ENCODE measurements at regions not wholly inside any gene's neighbourhood (a gene's known extent, or its start where the extent isn't known, plus 50 kb on each side); places are given as distances from the start of the nearest gene placed in this dataset.

DNA sequence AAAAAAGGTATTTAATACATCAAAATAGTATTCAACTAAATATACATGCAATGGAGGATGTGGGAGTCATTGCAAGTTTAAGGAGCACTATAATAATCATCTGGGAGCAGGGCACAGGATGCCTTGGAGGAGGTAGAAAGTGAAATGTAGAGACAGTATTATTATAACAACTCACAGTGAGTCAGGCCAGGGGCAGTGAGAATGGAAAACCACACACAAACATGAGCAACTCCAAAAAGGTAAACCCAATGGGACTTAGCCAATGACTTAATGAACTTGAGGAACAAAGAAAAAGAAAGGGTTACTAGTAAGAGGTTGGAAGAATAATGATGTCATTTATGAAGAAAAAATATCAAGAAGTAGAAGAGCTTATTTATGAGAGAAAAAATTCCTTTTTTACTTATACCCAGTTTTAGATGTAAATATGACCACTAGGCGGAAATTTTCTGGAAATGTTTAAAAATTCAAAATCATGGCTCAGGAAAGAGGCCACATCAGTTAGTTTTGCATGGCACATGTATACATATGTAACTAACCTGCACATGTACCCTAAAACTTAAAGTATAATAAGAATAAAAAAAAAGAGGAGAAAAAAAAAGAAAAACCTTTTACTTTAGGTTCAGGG lies 389.3 kb downstream of the SUCLA2 start:
- H3K4me3 ChIP-seq = no peak overlapping the region
- no peaks in the 10 kb centered on the region for H3K27me3 ChIP-seq
- no peaks in the 10 kb centered on the region for H4K20me1 ChIP-seq (ENCODE audit: insufficient read depth, poor library complexity, severe bottlenecking)
- no peaks in the 10 kb centered on the region for H3K4me1 ChIP-seq (ENCODE audit: insufficient read depth)
- H3K4me2 ChIP-seq = no peak overlapping the region
- no peaks in the 10 kb centered on the region for H3K9me3 ChIP-seq (ENCODE audit: low read depth)
- no peak overlapping the region for H2AFZ ChIP-seq
- H3K79me2 ChIP-seq = no peaks in the 10 kb centered on the region
- no peaks in the 10 kb centered on the region for H3K9me2 ChIP-seq (replicated peaks; ENCODE audit: insufficient read depth)
- H3K36me3 ChIP-seq (replicated peaks; ENCODE audit: insufficient read depth, low read depth) = no peaks in the 10 kb centered on the region
- no peak for TF ChIP-seq EZH2 (IDR thresholded peaks at IDR 0.05; ENCODE audit: borderline replicate concordance)
- no peak for TF ChIP-seq EZH2phosphoT487 (IDR thresholded peaks at IDR 0.05; ENCODE audit: low read depth, severe bottlenecking, unreplicated experiment)
- TF ChIP-seq, protein P1, sequence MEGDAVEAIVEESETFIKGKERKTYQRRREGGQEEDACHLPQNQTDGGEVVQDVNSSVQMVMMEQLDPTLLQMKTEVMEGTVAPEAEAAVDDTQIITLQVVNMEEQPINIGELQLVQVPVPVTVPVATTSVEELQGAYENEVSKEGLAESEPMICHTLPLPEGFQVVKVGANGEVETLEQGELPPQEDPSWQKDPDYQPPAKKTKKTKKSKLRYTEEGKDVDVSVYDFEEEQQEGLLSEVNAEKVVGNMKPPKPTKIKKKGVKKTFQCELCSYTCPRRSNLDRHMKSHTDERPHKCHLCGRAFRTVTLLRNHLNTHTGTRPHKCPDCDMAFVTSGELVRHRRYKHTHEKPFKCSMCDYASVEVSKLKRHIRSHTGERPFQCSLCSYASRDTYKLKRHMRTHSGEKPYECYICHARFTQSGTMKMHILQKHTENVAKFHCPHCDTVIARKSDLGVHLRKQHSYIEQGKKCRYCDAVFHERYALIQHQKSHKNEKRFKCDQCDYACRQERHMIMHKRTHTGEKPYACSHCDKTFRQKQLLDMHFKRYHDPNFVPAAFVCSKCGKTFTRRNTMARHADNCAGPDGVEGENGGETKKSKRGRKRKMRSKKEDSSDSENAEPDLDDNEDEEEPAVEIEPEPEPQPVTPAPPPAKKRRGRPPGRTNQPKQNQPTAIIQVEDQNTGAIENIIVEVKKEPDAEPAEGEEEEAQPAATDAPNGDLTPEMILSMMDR (IDR thresholded peaks at IDR 0.05; ENCODE audit: poor library complexity) = no peak
- no peak overlapping the region for H3K27ac ChIP-seq
- no peak for DNase-seq (ENCODE audit: low spot score)
- WGBS (ENCODE audit: low lambda C conversion rate, missing lambda C conversion rate) = 97% methylated on average over 1 of the region's 1 CpG

DNA sequence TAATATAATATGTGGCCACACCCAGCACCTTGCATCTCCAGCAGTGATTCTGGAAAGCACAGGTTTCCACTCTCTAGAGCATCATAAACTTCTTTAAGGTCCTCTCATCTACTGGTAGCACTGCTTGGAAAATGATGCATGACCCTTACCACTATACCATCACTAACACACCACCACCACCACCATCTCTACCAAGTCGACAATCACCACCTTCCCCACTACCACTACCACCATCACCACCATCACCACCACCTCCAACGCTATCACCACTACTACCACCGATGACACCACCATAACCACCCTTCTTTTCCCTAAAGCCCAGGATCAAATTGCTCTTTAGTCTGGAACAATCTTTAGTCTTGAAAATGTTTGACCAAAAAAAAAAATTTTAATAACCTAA lies 390.4 kb downstream of the SUCLA2 start:
- no peak overlapping the region for H3K27ac ChIP-seq
- H3K4me2 ChIP-seq = no peak overlapping the region
- no peak for DNase-seq (ENCODE audit: low spot score)
- no peaks in the 10 kb centered on the region for H3K9me3 ChIP-seq (ENCODE audit: low read depth)
- no peaks in the 10 kb centered on the region for H3K27me3 ChIP-seq
- no peaks in the 10 kb centered on the region for H3K79me2 ChIP-seq
- H3K36me3 ChIP-seq (replicated peaks; ENCODE audit: insufficient read depth, low read depth) = no peaks in the 10 kb centered on the region
- H3K9me2 ChIP-seq (replicated peaks; ENCODE audit: insufficient read depth) = no peaks in the 10 kb centered on the region
- H2AFZ ChIP-seq = no peak overlapping the region
- TF ChIP-seq EZH2 (IDR thresholded peaks at IDR 0.05; ENCODE audit: borderline replicate concordance) (no peak), EZH2phosphoT487 (IDR thresholded peaks at IDR 0.05; ENCODE audit: low read depth, severe bottlenecking, unreplicated experiment) (no peak)
- TF ChIP-seq, protein P1 (IDR thresholded peaks at IDR 0.05; ENCODE audit: poor library complexity) = no peak
- 82% methylated on average over 3 of the region's 3 CpGs for WGBS (ENCODE audit: low lambda C conversion rate, missing lambda C conversion rate)
- H4K20me1 ChIP-seq (ENCODE audit: insufficient read depth, poor library complexity, severe bottlenecking) = no peaks in the 10 kb centered on the region
- no peak overlapping the region for H3K4me3 ChIP-seq
- H3K4me1 ChIP-seq (ENCODE audit: insufficient read depth) = no peaks in the 10 kb centered on the region

DNA sequence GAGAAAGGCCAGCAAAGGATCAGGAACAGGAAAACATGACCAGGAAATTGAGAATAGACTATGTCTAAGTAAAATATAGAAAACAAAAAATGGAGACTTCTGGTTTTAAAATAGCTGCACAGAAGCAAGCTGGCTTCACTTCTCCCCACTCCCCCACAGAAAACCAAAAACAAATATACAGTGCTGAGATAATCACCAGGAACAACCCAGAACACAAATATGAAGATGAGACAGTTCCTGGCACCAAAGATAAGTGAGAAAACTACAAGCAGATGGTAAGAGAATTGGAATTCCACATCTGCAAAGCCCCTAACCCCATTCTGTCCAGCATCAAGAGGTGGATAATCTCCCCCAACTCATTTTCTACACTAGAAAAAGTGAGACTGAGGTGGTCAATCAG lies 397.7 kb downstream of the SUCLA2 start:
- Histone ChIP-seq H3K27ac (no peak overlapping the region), H3K9me3 (ENCODE audit: low read depth) (peaks cover 4% of the 10 kb centered on the region), H3K27me3 (no peaks in the 10 kb centered on the region), H3K4me3 (no peak overlapping the region), H2AFZ (no peak overlapping the region), H3K4me2 (no peak overlapping the region), H3K79me2 (no peaks in the 10 kb centered on the region), H3K4me1 (ENCODE audit: insufficient read depth) (no peaks in the 10 kb centered on the region), H3K36me3 (replicated peaks; ENCODE audit: insufficient read depth, low read depth) (no peaks in the 10 kb centered on the region), H4K20me1 (ENCODE audit: insufficient read depth, poor library complexity, severe bottlenecking) (no peaks in the 10 kb centered on the region), H3K9me2 (replicated peaks; ENCODE audit: insufficient read depth) (no peaks in the 10 kb centered on the region)
- no peak for DNase-seq (ENCODE audit: low spot score)
- no peak for TF ChIP-seq EZH2 (IDR thresholded peaks at IDR 0.05; ENCODE audit: borderline replicate concordance)
- TF ChIP-seq, protein P1 (IDR thresholded peaks at IDR 0.05; ENCODE audit: poor library complexity) = no peak
- TF ChIP-seq EZH2phosphoT487 (IDR thresholded peaks at IDR 0.05; ENCODE audit: low read depth, severe bottlenecking, unreplicated experiment) = no peak

Data from hepatocyte (in vitro differentiated cells).